HL-60 (cell line): ENCODE measurements at regions not wholly inside any gene's neighbourhood (a gene's known extent, or its start where the extent isn't known, plus 50 kb on each side); places are given as distances from the start of the nearest gene placed in this dataset.

Source experiments
- DNase-seq, 2 experiments: peaks; one replicate each; pipeline ENCODE4 v3.0.0-alpha.2; 2010 to 2020; ENCODE audit warnings: low read depth in 1 of 2, low spot score in 1 of 2
- H3K27ac ChIP-seq: fragments of 250-450 bp; sonication (Bioruptor Pico); replicated peaks from 2 replicates; pipeline ENCODE4 v1.5.1; 2020; ENCODE audit warnings: mild to moderate bottlenecking, moderate library complexity
- H3K27me3 ChIP-seq: fragments of 250-450 bp; sonication (Bioruptor Pico); 2 replicates; pipeline ENCODE4 v1.5.1; 2021; ENCODE audit warnings: mild to moderate bottlenecking, moderate library complexity; ENCODE audit not compliant: insufficient read depth, poor library complexity, severe bottlenecking
- H3K4me3 ChIP-seq: replicated peaks from 2 replicates; pipeline ENCODE4 v1.5.1; 2011; ENCODE audit warnings: mild to moderate bottlenecking, control low read depth, low read length; ENCODE audit not compliant: insufficient read depth
- CTCF ChIP-seq: IDR thresholded peaks from one replicate; pipeline ENCODE4 v1.5.1; 2011; ENCODE audit warnings: low read length, control low read depth, inconsistent platforms; ENCODE audit not compliant: insufficient read depth
- GABPA ChIP-seq: IDR thresholded peaks from 2 replicates; pipeline ENCODE4 v1.6.1; 2012; ENCODE audit warnings: low read depth
- POLR2AphosphoS5 ChIP-seq: IDR thresholded peaks from 2 replicates; pipeline ENCODE4 v1.6.1; 2012; ENCODE audit warnings: low read depth
- REST ChIP-seq: IDR thresholded peaks from 2 replicates; pipeline ENCODE4 v1.6.1; 2012; ENCODE audit warnings: low read depth; ENCODE audit not compliant: insufficient replicate concordance
- SPI1 ChIP-seq: IDR thresholded peaks from 2 replicates; pipeline ENCODE4 v1.6.1; 2012; ENCODE audit warnings: low read depth, mild to moderate bottlenecking, borderline replicate concordance

- Histone ChIP-seq H3K27me3 (no peaks in the 10 kb centered on the region), H3K4me3 (no peak overlapping the region), H3K27ac (no peak overlapping the region)
- TF ChIP-seq SPI1 (peak; percentile 56; the same call in 1 of the 2 replicates), POLR2AphosphoS5 (no peak)
- DNase-seq: peak; percentile 59 to 61
Observed at GRCh38 chr6:137315081-137315480, 95.9 kb upstream of the IFNGR1 start.

- TF ChIP-seq GABPA: no peak
- peak; percentile 34 for TF ChIP-seq CTCF
- no peak for TF ChIP-seq REST
- no peak for TF ChIP-seq SPI1
- Histone ChIP-seq H3K27ac (no peak overlapping the region), H3K27me3 (no peaks in the 10 kb centered on the region), H3K4me3 (no peak overlapping the region)
- peak in 1 of 2 experiments; percentile 61 for DNase-seq
Observed at GRCh38 chr6:137313928-137314855, 95.0 kb upstream of the IFNGR1 start.

- DNase-seq: no peak
- Histone ChIP-seq H3K4me3 (no peak overlapping the region), H3K27me3 (no peaks in the 10 kb centered on the region), H3K27ac (no peak overlapping the region)
- no peak for TF ChIP-seq CTCF
- no peak for TF ChIP-seq GABPA
- no peak for TF ChIP-seq POLR2AphosphoS5
- TF ChIP-seq SPI1: no peak
- TF ChIP-seq REST: no peak
Observed at GRCh38 chr6:137313211-137313610, 94.0 kb upstream of the IFNGR1 start.

GRCh38 chr6:137311940-137312339 is 92.8 kb upstream of the IFNGR1 start:
- no peaks in the 10 kb centered on the region for H3K27me3 ChIP-seq
- no peak for DNase-seq
- no peak for TF ChIP-seq REST
- no peak for TF ChIP-seq GABPA
- no peak for TF ChIP-seq POLR2AphosphoS5
- TF ChIP-seq SPI1: no peak
- TF ChIP-seq CTCF: no peak
- no peak overlapping the region for H3K27ac ChIP-seq
- no peak overlapping the region for H3K4me3 ChIP-seq
